ENCODE measurements at regions not wholly inside any gene's neighbourhood (a gene's known extent, or its start where the extent isn't known, plus 50 kb on each side); places are given as distances from the start of the nearest gene placed in this dataset.
"Not testable (repeated sequence)": the region's sequence is repeated elsewhere in the genome, so short reads cannot be mapped to it uniquely, and the experiment has no call there.

DNA sequence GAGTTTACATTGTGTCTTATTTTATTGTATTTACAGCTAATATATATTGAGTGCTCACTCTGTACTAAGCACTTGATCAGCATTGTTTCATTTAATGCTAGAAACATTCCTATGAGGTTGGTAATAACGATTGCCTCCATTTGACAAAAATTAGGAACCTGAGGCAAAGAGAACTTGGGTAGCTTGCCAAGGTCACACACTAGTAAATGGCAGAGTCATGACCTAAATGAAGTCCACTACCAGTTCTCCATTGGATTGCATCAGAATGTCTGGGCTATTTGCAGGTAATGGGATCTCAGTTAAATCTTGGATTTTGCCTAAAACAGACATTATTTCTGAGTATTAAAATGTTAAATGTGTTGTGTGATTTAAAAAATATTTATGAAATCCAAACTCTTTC lies 65.8 kb upstream of the CRIM1 start:
- DNase-seq (ENCODE audit: low read depth, low spot score) = no peak
- TF ChIP-seq, protein P1, sequence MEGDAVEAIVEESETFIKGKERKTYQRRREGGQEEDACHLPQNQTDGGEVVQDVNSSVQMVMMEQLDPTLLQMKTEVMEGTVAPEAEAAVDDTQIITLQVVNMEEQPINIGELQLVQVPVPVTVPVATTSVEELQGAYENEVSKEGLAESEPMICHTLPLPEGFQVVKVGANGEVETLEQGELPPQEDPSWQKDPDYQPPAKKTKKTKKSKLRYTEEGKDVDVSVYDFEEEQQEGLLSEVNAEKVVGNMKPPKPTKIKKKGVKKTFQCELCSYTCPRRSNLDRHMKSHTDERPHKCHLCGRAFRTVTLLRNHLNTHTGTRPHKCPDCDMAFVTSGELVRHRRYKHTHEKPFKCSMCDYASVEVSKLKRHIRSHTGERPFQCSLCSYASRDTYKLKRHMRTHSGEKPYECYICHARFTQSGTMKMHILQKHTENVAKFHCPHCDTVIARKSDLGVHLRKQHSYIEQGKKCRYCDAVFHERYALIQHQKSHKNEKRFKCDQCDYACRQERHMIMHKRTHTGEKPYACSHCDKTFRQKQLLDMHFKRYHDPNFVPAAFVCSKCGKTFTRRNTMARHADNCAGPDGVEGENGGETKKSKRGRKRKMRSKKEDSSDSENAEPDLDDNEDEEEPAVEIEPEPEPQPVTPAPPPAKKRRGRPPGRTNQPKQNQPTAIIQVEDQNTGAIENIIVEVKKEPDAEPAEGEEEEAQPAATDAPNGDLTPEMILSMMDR (IDR thresholded peaks at IDR 0.05; ENCODE audit: insufficient read depth, low read length, missing control alignments) = no peak
- no peak overlapping the region for H3K4me3 ChIP-seq (ENCODE audit: low read depth, low read length)
- POLR2A ChIA-PET = no interaction called here
- CTCF ChIA-PET = no interaction called here

DNA sequence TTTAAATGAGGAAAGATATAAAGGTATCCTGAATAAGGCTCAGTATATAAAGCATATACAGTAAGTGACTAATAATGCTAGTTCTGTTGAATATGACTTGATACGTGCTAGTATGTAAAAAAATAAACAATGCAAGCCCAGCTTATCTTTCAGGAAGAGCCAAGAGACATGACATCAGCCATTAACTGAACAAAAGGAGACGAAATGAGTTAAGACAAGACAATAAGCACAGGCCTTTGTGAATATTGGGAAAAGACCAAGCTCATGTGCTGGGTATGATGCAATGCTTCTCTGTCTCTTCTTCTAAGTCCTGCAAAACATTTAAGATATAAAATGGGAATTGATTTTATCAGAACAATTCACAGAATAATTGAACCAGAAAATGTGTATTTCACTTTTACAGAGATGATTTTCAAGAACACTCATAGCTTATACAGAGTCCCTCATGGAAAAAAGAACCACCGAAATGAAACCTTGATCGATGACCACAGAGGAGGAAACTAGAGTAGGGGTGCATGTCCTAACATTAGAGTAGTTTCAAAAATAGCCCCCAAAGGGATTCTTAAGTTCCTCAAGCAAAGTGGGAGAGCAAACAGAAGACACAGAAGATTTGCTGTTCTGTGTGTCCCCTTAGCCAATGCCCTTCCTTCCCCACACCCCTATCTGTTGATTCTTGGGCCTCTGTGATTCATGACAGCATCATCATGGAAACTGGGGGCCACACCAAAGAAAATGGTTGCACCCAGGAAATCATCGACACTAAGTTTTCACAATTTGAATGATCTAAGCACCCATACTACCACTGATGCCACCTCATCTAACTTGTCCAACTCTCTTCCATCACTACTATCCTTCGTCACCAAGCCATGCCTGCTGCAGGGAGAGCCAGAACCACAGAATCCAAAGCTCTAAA lies 68.0 kb upstream of the CRIM1 start:
- ChIA-PET CTCF (interaction anchor here (0.8 kb wide), 1 partner anchor 34 kb away, joined by 3 read pairs; no protein-coding TSS in a partner anchor), POLR2A (no interaction called here)
- no peak overlapping the region for H3K4me3 ChIP-seq (ENCODE audit: low read depth, low read length)
- TF ChIP-seq, protein P1 (IDR thresholded peaks at IDR 0.05; ENCODE audit: insufficient read depth, low read length, missing control alignments) = no peak
- peak; percentile 10 for DNase-seq (ENCODE audit: low read depth, low spot score)

DNA sequence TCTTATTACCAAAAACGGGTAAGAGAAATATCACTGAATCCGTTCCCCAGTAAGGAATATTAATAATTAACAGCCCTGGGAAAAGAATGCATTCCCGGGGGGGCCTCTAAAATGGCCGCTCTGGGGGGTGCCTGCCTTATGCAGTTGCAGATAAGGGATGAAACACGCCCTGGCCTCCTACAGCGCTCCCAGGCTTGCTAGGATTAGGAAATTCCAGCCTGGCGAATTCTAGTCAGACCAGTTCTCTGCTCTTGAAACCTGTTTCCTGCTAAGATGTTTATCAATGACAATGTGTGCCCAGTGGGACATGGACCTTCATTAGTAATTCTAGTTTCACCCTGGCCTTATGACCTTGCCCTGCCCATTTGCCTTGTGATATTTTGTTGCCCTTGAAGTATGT lies 76.1 kb upstream of the CRIM1 start:
- DNase-seq (ENCODE audit: low read depth, low spot score); CTCF ChIA-PET; POLR2A ChIA-PET; H3K4me3 ChIP-seq (ENCODE audit: low read depth, low read length): not testable (repeated sequence)

DNA sequence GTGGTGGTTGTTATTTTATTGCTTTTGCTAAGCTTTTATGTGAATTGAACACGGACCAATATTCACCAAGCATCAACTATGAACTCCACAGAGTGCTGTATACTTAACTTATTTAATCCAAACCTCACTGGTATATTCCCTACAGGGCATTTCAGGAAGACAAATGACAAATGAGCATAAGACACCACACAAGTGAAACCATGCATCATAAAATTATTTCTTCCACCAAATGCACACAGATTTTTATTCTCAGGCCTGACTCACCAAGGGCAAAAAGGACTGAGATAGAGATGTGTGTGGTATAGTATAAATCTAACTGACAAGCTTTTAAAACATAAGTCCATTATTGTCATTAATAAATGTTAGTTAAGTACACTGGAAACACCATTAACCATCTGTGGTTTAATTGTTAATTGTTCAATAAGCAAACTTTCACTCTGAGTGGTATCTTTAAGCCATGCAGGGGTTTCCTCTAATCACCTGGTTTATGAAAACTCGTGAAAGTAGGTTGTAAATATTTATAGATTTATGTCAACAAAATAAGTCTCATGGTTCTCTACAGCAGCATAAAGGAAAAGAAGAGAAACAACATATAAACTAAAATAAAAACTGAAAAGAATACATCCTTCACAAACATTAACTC lies 77.6 kb upstream of the CRIM1 start:
- ChIA-PET POLR2A (no interaction called here), CTCF (interaction anchor here (1.1 kb wide), 1 partner anchor 75 kb away, joined by 4 read pairs; no protein-coding TSS in a partner anchor)
- no peak overlapping the region for H3K4me3 ChIP-seq (ENCODE audit: low read depth, low read length)
- TF ChIP-seq, protein P1 (IDR thresholded peaks at IDR 0.05; ENCODE audit: insufficient read depth, low read length, missing control alignments) = no peak
- no peak for DNase-seq (ENCODE audit: low read depth, low spot score)

DNA sequence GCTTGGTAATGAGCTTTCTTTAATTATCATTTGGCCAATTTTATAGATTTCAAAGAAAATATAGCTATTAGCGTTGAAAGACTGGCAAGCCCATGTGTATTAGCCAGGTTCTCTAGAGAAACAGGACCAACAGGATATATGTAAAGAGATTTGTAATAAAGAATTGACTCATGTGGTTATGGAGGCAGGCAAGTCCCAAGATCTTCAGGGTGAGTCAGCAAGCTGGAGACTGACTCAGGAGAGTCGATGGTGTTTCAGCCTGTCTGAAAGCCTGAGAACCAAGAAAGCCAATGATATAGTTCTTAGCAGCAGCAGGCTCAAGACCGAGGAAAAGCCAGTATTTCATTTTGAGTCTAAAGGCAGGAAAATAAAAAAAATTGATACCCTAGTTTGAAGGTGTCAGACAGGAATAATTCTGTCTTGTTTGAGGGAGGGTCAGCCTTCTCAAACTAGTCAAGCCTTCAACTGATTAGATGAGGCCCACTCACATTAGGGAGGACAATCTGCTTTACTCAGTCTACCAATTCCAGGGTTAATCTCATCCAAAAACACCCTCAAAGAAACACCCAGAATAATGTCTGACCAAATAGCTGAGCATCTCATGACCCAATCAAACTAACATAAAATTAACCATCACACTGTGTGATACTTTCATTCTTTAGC lies 78.3 kb upstream of the CRIM1 start:
- TF ChIP-seq, protein P1 (IDR thresholded peaks at IDR 0.05; ENCODE audit: insufficient read depth, low read length, missing control alignments) = no peak
- CTCF ChIA-PET = interaction anchor here (1.1 kb wide), 1 partner anchor 75 kb away, joined by 4 read pairs; no protein-coding TSS in a partner anchor
- peak; percentile 79 for DNase-seq (ENCODE audit: low read depth, low spot score)
- H3K4me3 ChIP-seq (ENCODE audit: low read depth, low read length) = no peak overlapping the region
- POLR2A ChIA-PET = no interaction called here

DNA sequence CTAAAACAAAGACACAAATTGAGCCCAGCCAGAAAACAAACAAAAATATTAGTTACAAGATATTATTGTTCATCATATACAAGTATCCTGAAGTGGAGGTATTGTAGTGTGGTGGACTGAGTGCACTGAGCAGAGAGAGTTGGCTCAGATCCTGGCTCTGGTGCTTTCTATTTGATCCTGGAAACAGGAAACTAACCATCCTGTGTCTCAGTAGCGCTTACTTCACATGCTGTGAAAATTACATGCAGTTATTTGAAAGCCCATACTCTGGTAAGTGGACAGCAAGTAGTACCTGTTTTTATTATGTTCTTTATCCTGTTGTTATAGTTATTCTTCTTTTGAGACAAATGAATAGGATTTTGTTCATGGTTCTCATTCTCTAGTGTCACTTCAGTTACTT lies 84.3 kb upstream of the CRIM1 start:
- ChIA-PET POLR2A (no interaction called here), CTCF (no interaction called here)
- TF ChIP-seq, protein P1 (IDR thresholded peaks at IDR 0.05; ENCODE audit: insufficient read depth, low read length, missing control alignments) = no peak
- no peak overlapping the region for H3K4me3 ChIP-seq (ENCODE audit: low read depth, low read length)
- DNase-seq (ENCODE audit: low read depth, low spot score) = no peak

Data from AG04449 (cell line).